HG02981 (cell line): ENCODE measurements at regions not wholly inside any gene's neighbourhood (a gene's known extent, or its start where the extent isn't known, plus 50 kb on each side); places are given as distances from the start of the nearest gene placed in this dataset.

Source experiments
- ATAC-seq: cut with Tn5 transposase; IDR thresholded peaks from one replicate; pipeline ENCODE4 v1.9.1; 2021; ENCODE audit warnings: mild to moderate bottlenecking, moderate library complexity; ENCODE audit not compliant: unreplicated experiment

- ATAC-seq, result no peak
Observed at GRCh38 chrX:30951003-30951402, 61.9 kb upstream of the TAB3 start.

- ATAC-seq, result no peak
Observed at GRCh38 chrX:30950391-30950790, 61.3 kb upstream of the TAB3 start.

- ATAC-seq, result no peak
Observed at GRCh38 chrX:30949554-30949953, 60.5 kb upstream of the TAB3 start.

GRCh38 chrX:30948626-30949025, 59.6 kb upstream of the TAB3 start:
- ATAC-seq, result no peak

GRCh38 chrX:30948051-30948450, 59.0 kb upstream of the TAB3 start:
- ATAC-seq, result no peak

- no peak for ATAC-seq
Observed at GRCh38 chrX:30943984-30944383, 54.9 kb upstream of the TAB3 start.

- ATAC-seq, result no peak
Observed at GRCh38 chrX:30941898-30942297, 52.8 kb upstream of the TAB3 start.

- ATAC-seq, result no peak
Observed at GRCh38 chrX:30939928-30940327, 50.9 kb upstream of the TAB3 start.
